HCT116 (cell line): ENCODE measurements at regions not wholly inside any gene's neighbourhood (a gene's known extent, or its start where the extent isn't known, plus 50 kb on each side); places are given as distances from the start of the nearest gene placed in this dataset.

Source experiments
- ATAC-seq: fragments of 200-7000 bp; cut with Tn5 transposase; 2 replicates; pipeline ENCODE4 v1.9.1; 2020; ENCODE audit warnings: mild to moderate bottlenecking, moderate library complexity
- BruUV-seq: library from RNA; stranded (reverse); fragments of 400-500 nt; replicated peaks from 2 replicates; lab custom pipeline; 2021; lab: Mats Ljungman, UMichigan
- CTCF ChIA-PET: fragments of 300-600 bp; sonication (Branson Sonifier 250); formaldehyde crosslinking; loops from one replicate; lab custom pipeline; 2021; ENCODE audit warnings: antibody characterized with exemption; lab: Charles Lee
- POLR2A ChIA-PET: fragments of 300-600, 350-600 bp; sonication (Branson Sonifier 250); formaldehyde crosslinking; loops from one replicate; lab custom pipeline; 2021; ENCODE audit warnings: antibody characterized with exemption; lab: Charles Lee
- RAD21 ChIA-PET, 2 experiments: fragments of 300-600 bp; sonication (Branson Sonifier 250); formaldehyde crosslinking; loops; one replicate each; lab custom pipeline; 2023; ENCODE audit warnings: low total read pairs in 2 of 2; ENCODE audit not compliant: uncharacterized antibody in 2 of 2, unreplicated experiment in 2 of 2, low non-redundant PET in 1 of 2; lab: Charles Lee
- DNase-seq: peaks from one replicate; pipeline ENCODE4 v3.0.0-alpha.2; 2010; ENCODE audit warnings: low read depth, low spot score
- H2AFZ ChIP-seq: fragments of 200-600 bp; shearing (Covaris generic), sonication (generic); 2 replicates; pipeline ENCODE4 v1.6.1; 2017; ENCODE audit warnings: low read depth, mixed run types, mixed read lengths, antibody characterized with exemption, low read length; ENCODE audit not compliant: poor library complexity, severe bottlenecking
- H3K27ac ChIP-seq: 2 replicates; pipeline ENCODE4 v1.5.1; 2012; ENCODE audit warnings: low read depth, low read length
- H3K27me3 ChIP-seq: fragments of 200-600 bp; sonication (generic); 2 replicates; pipeline ENCODE4 v1.6.1; 2016; ENCODE audit warnings: mixed run types, low read length, mixed read lengths; ENCODE audit not compliant: insufficient read depth
- H3K36me3 ChIP-seq, 2 experiments: fragments of 200-500 bp in 1 of 2; fragments of 200-600 bp in 1 of 2; sonication (Bioruptor generic) in 1 of 2; sonication (generic) in 1 of 2; 2 replicates each; pipeline versions ENCODE4 v1.5.1 to v1.6.1; 2014 to 2016; ENCODE audit warnings: low read length in 2 of 2, inconsistent platforms in 1 of 2, mixed read lengths in 1 of 2, mixed run types in 1 of 2; ENCODE audit not compliant: insufficient read depth in 2 of 2, control insufficient read depth in 1 of 2
- H3K4me1 ChIP-seq, 2 experiments: fragments of 200-600 bp in 1 of 2; sonication (generic) in 1 of 2; 2 replicates each; pipeline versions ENCODE4 v1.5.1 to v1.6.1; 2012 to 2017; ENCODE audit warnings: low read length in 2 of 2, inconsistent platforms in 1 of 2, mild to moderate bottlenecking in 1 of 2, mixed read lengths in 1 of 2, mixed run types in 1 of 2, moderate library complexity in 1 of 2; ENCODE audit not compliant: insufficient read depth in 2 of 2, control insufficient read depth in 1 of 2
- H3K4me2 ChIP-seq: fragments of 200-600 bp; sonication (generic); 2 replicates; pipeline ENCODE4 v1.6.1; 2017; ENCODE audit warnings: mixed run types, low read length, mixed read lengths
- H3K4me3 ChIP-seq, 2 experiments: fragments of 200-600 bp in 1 of 2; sonication (generic) in 1 of 2; replicated peaks in 1 of 2; 2 replicates each; pipeline ENCODE4 v1.5.1; 2011 to 2016; ENCODE audit warnings: low read length in 2 of 2, control low read depth in 1 of 2, low read depth in 1 of 2, mild to moderate bottlenecking in 1 of 2, mixed read lengths in 1 of 2, mixed run types in 1 of 2
- H3K79me2 ChIP-seq: fragments of 200-600 bp; sonication (generic); 2 replicates; pipeline ENCODE4 v1.6.1; 2017; ENCODE audit warnings: mild to moderate bottlenecking, mixed run types, low read length, moderate library complexity, mixed read lengths; ENCODE audit not compliant: insufficient read depth
- H3K9ac ChIP-seq: fragments of 200-600 bp; sonication (generic); 2 replicates; pipeline ENCODE4 v1.6.1; 2016; ENCODE audit warnings: low read length, mixed read lengths
- H3K9me2 ChIP-seq: fragments of 200-600 bp; sonication (generic), shearing (Covaris generic); 2 replicates; pipeline ENCODE4 v1.6.1; 2017; ENCODE audit warnings: mixed run types, mild to moderate bottlenecking, moderate library complexity; ENCODE audit not compliant: insufficient read depth
- H3K9me3 ChIP-seq, 2 experiments: fragments of 200-500 bp in 1 of 2; fragments of 200-600 bp in 1 of 2; sonication (Bioruptor generic) in 1 of 2; sonication (generic) in 1 of 2; 2 replicates each; pipeline ENCODE4 v1.6.1; 2014 to 2017; ENCODE audit warnings: low read length in 2 of 2, mixed read lengths in 2 of 2, inconsistent platforms in 1 of 2, low read depth in 1 of 2, mild to moderate bottlenecking in 1 of 2, mixed run types in 1 of 2, moderate library complexity in 1 of 2; ENCODE audit not compliant: control insufficient read depth in 1 of 2, insufficient read depth in 1 of 2
- H4K20me1 ChIP-seq: fragments of 200-600 bp; sonication (generic), shearing (Covaris generic); 2 replicates; pipeline ENCODE4 v1.6.1; 2017; ENCODE audit warnings: mixed run types, mild to moderate bottlenecking, moderate library complexity; ENCODE audit not compliant: insufficient read depth
- CBX3 ChIP-seq: IDR thresholded peaks from 2 replicates; pipeline ENCODE4 v1.6.1; 2012; ENCODE audit warnings: low read depth
- CEBPB ChIP-seq: IDR thresholded peaks from 2 replicates; pipeline ENCODE4 v1.6.1; 2012; ENCODE audit warnings: low read depth
- EGR1 ChIP-seq: IDR thresholded peaks from 2 replicates; pipeline ENCODE4 v1.6.1; 2012; ENCODE audit warnings: low read depth
- ELF1 ChIP-seq: IDR thresholded peaks from 2 replicates; pipeline ENCODE4 v1.6.1; 2012; ENCODE audit warnings: low read depth, borderline replicate concordance
- EZH2 ChIP-seq: fragments of 200-600 bp; sonication (generic); IDR thresholded peaks from 2 replicates; pipeline ENCODE4 v1.6.1; 2017; ENCODE audit warnings: antibody characterized with exemption, mixed run types
- FOSL1 ChIP-seq: IDR thresholded peaks from 2 replicates; pipeline ENCODE4 v1.6.1; 2012; ENCODE audit warnings: low read depth
- JUND ChIP-seq: IDR thresholded peaks from 2 replicates; pipeline ENCODE4 v1.6.1; 2012
- POLR2A ChIP-seq: IDR thresholded peaks from 2 replicates; pipeline ENCODE4 v1.7.0; 2011; ENCODE audit warnings: borderline replicate concordance; ENCODE audit not compliant: insufficient read depth, insufficient read length; ENCODE audit errors: extremely low read depth
- POLR2AphosphoS5 ChIP-seq: IDR thresholded peaks from 2 replicates; pipeline ENCODE4 v1.6.1; 2011; ENCODE audit warnings: mild to moderate bottlenecking, low read depth, low read length, moderate library complexity
- SRF ChIP-seq: IDR thresholded peaks from 2 replicates; pipeline ENCODE4 v1.6.1; 2012; ENCODE audit warnings: low read depth
- TCF7L2 ChIP-seq: IDR thresholded peaks from 2 replicates; pipeline ENCODE4 v1.7.0; 2011; ENCODE audit warnings: borderline replicate concordance, inconsistent platforms; ENCODE audit not compliant: insufficient read depth, insufficient read length; ENCODE audit errors: extremely low read depth
- YY1 ChIP-seq: IDR thresholded peaks from 2 replicates; pipeline ENCODE4 v1.6.1; 2011; ENCODE audit warnings: low read length, low read depth, moderate library complexity, mild to moderate bottlenecking; ENCODE audit not compliant: insufficient replicate concordance; ENCODE audit errors: extremely low read depth
- ZFX ChIP-seq: fragments of 450-650 bp; IDR thresholded peaks from 2 replicates; pipeline ENCODE4 v1.6.1; 2017
- intact Hi-C: fragments of 100-400 bp; cut with micrococcal nuclease; formaldehyde crosslinking; loops from 2 replicates; pipeline ENCODE4 v1.10.0; 2022
- TF ChIP-seq, protein P1 (sequence below): IDR thresholded peaks from 2 replicates; pipeline ENCODE4 v1.6.1; 2011; ENCODE audit warnings: mild to moderate bottlenecking, low read length, moderate library complexity; ENCODE audit not compliant: insufficient replicate concordance; ENCODE audit errors: extremely low read depth
- TF ChIP-seq, protein P2 (sequence below): IDR thresholded peaks from 2 replicates; pipeline ENCODE4 v1.6.1; 2012
- TF ChIP-seq, protein P3 (sequence below), 3 experiments: fragments of 200-600 bp in 1 of 3; sonication (generic) in 1 of 3; IDR thresholded peaks in 2 of 3; conservative IDR thresholded peaks in 1 of 3; 2 replicates each; pipeline ENCODE4 v1.5.1; 2012 to 2017; ENCODE audit warnings: low read depth in 2 of 3, low read length in 2 of 3, antibody characterized with exemption in 1 of 3, borderline replicate concordance in 1 of 3, control low read depth in 1 of 3, mild to moderate bottlenecking in 1 of 3, mixed read lengths in 1 of 3, mixed run types in 1 of 3, moderate library complexity in 1 of 3; ENCODE audit not compliant: insufficient read depth in 1 of 3
- TF ChIP-seq, protein P4 (sequence below): IDR thresholded peaks from 2 replicates; pipeline ENCODE4 v1.6.1; 2012; ENCODE audit warnings: low read depth

DNA sequence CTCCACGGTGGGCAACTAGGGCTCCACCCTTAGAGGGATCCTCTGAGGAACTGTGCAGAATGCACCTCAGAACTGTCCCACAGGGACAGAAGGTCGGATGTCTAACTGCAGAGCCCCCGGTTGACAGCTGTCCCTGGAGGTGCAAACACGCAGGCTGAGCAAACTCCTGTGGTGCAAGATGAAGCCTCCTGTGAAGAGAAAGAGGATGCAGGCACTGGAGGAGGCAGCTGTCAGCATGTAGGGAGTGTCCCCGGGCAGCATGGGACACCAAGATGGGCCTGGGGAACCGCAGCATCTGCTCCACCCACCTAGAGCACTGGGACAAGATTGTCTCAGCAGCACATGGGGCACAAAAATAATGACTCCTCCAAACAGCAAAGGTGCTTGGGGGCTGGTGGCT is 258.9 kb downstream of the ABHD5 start:
- Histone ChIP-seq H3K79me2 (no peaks in the 10 kb centered on the region), H3K27me3 (peaks cover 10% of the 10 kb centered on the region; the same call in 1 of the 2 replicates), H3K9ac (no peak overlapping the region), H3K4me3 (no peak overlapping the region), H3K4me2 (no peak overlapping the region), H3K27ac (no peak overlapping the region), H3K9me2 (no peaks in the 10 kb centered on the region), H3K4me1 (peaks cover 4 to 12% of the 10 kb centered on the region in 2 experiments; a peak in 3 of 4 replicates), H2AFZ (no peak overlapping the region), H4K20me1 (no peaks in the 10 kb centered on the region), H3K36me3 (no peaks in the 10 kb centered on the region), H3K9me3 (no peaks in the 10 kb centered on the region)
- DNase-seq, result no peak
- ChIA-PET POLR2A (no interaction called here), CTCF (no interaction called here), RAD21 (no interaction called here)
- no TSS peak for BruUV-seq
- no peak for ATAC-seq
- TF ChIP-seq, protein P1, sequence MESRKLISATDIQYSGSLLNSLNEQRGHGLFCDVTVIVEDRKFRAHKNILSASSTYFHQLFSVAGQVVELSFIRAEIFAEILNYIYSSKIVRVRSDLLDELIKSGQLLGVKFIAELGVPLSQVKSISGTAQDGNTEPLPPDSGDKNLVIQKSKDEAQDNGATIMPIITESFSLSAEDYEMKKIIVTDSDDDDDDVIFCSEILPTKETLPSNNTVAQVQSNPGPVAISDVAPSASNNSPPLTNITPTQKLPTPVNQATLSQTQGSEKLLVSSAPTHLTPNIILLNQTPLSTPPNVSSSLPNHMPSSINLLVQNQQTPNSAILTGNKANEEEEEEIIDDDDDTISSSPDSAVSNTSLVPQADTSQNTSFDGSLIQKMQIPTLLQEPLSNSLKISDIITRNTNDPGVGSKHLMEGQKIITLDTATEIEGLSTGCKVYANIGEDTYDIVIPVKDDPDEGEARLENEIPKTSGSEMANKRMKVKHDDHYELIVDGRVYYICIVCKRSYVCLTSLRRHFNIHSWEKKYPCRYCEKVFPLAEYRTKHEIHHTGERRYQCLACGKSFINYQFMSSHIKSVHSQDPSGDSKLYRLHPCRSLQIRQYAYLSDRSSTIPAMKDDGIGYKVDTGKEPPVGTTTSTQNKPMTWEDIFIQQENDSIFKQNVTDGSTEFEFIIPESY, result no peak
- TF ChIP-seq TCF7L2, result no peak
- TF ChIP-seq FOSL1, result no peak
- no peak for TF ChIP-seq EGR1
- TF ChIP-seq, protein P2, sequence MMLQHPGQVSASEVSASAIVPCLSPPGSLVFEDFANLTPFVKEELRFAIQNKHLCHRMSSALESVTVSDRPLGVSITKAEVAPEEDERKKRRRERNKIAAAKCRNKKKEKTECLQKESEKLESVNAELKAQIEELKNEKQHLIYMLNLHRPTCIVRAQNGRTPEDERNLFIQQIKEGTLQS, result no peak
- TF ChIP-seq SRF, result no peak
- TF ChIP-seq, protein P3, sequence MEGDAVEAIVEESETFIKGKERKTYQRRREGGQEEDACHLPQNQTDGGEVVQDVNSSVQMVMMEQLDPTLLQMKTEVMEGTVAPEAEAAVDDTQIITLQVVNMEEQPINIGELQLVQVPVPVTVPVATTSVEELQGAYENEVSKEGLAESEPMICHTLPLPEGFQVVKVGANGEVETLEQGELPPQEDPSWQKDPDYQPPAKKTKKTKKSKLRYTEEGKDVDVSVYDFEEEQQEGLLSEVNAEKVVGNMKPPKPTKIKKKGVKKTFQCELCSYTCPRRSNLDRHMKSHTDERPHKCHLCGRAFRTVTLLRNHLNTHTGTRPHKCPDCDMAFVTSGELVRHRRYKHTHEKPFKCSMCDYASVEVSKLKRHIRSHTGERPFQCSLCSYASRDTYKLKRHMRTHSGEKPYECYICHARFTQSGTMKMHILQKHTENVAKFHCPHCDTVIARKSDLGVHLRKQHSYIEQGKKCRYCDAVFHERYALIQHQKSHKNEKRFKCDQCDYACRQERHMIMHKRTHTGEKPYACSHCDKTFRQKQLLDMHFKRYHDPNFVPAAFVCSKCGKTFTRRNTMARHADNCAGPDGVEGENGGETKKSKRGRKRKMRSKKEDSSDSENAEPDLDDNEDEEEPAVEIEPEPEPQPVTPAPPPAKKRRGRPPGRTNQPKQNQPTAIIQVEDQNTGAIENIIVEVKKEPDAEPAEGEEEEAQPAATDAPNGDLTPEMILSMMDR (IDR thresholded peaks at IDR 0.05 in 2 of 3, conservative IDR thresholded peaks at IDR 0.05 in 1 of 3; ENCODE audit: borderline replicate concordance in 1 of 3, insufficient read depth in 1 of 3, low read depth in 2 of 3, low read length in 2 of 3), result no peak
- no peak for TF ChIP-seq JUND
- no peak for TF ChIP-seq CEBPB
- TF ChIP-seq, protein P4, sequence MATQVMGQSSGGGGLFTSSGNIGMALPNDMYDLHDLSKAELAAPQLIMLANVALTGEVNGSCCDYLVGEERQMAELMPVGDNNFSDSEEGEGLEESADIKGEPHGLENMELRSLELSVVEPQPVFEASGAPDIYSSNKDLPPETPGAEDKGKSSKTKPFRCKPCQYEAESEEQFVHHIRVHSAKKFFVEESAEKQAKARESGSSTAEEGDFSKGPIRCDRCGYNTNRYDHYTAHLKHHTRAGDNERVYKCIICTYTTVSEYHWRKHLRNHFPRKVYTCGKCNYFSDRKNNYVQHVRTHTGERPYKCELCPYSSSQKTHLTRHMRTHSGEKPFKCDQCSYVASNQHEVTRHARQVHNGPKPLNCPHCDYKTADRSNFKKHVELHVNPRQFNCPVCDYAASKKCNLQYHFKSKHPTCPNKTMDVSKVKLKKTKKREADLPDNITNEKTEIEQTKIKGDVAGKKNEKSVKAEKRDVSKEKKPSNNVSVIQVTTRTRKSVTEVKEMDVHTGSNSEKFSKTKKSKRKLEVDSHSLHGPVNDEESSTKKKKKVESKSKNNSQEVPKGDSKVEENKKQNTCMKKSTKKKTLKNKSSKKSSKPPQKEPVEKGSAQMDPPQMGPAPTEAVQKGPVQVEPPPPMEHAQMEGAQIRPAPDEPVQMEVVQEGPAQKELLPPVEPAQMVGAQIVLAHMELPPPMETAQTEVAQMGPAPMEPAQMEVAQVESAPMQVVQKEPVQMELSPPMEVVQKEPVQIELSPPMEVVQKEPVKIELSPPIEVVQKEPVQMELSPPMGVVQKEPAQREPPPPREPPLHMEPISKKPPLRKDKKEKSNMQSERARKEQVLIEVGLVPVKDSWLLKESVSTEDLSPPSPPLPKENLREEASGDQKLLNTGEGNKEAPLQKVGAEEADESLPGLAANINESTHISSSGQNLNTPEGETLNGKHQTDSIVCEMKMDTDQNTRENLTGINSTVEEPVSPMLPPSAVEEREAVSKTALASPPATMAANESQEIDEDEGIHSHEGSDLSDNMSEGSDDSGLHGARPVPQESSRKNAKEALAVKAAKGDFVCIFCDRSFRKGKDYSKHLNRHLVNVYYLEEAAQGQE, result no peak
- TF ChIP-seq EZH2, result no peak
- TF ChIP-seq CBX3, result no peak
- no peak for TF ChIP-seq ELF1
- no peak for TF ChIP-seq POLR2A
- no peak for TF ChIP-seq ZFX
- TF ChIP-seq POLR2AphosphoS5, result no peak
- no peak for TF ChIP-seq YY1
- intact Hi-C loops, result no loop called here
